ENCODE measurements at regions not wholly inside any gene's neighbourhood (a gene's known extent, or its start where the extent isn't known, plus 50 kb on each side); places are given as distances from the start of the nearest gene placed in this dataset.

DNA sequence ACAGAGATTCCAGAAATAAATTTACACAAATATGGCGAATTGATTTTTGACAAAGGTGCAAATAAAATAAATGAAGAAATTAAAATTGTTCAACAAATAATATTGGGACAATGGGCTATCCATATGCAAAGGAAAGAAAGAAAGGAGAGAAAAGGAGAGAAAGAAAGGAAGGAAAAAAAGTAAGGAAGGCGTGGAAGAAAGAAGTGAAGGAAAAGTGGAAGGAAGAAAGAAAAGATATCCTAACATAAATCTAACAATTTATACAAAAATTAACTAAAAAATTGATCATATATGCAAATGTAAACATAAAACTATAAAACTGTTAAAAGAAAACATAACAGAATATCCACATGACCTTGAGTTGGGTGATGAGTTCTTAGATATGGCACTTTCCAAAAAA lies 78.7 kb upstream of the ZNF184 start:
- TF ChIP-seq, protein P1, sequence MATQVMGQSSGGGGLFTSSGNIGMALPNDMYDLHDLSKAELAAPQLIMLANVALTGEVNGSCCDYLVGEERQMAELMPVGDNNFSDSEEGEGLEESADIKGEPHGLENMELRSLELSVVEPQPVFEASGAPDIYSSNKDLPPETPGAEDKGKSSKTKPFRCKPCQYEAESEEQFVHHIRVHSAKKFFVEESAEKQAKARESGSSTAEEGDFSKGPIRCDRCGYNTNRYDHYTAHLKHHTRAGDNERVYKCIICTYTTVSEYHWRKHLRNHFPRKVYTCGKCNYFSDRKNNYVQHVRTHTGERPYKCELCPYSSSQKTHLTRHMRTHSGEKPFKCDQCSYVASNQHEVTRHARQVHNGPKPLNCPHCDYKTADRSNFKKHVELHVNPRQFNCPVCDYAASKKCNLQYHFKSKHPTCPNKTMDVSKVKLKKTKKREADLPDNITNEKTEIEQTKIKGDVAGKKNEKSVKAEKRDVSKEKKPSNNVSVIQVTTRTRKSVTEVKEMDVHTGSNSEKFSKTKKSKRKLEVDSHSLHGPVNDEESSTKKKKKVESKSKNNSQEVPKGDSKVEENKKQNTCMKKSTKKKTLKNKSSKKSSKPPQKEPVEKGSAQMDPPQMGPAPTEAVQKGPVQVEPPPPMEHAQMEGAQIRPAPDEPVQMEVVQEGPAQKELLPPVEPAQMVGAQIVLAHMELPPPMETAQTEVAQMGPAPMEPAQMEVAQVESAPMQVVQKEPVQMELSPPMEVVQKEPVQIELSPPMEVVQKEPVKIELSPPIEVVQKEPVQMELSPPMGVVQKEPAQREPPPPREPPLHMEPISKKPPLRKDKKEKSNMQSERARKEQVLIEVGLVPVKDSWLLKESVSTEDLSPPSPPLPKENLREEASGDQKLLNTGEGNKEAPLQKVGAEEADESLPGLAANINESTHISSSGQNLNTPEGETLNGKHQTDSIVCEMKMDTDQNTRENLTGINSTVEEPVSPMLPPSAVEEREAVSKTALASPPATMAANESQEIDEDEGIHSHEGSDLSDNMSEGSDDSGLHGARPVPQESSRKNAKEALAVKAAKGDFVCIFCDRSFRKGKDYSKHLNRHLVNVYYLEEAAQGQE (IDR thresholded peaks at IDR 0.05; ENCODE audit: insufficient read depth in 1 of 2, low read depth in 2 of 2, low read length in 2 of 2), result no peak
- TF ChIP-seq POLR2AphosphoS5 (IDR thresholded peaks at IDR 0.05; ENCODE audit: low read depth, low read length) (no peak), TAF1 (IDR thresholded peaks at IDR 0.05; ENCODE audit: borderline replicate concordance, insufficient read depth, low read length) (no peak)
